ENCODE measurements at regions not wholly inside any gene's neighbourhood (a gene's known extent, or its start where the extent isn't known, plus 50 kb on each side); places are given as distances from the start of the nearest gene placed in this dataset.

- no peak for TF ChIP-seq SIN3A (IDR thresholded peaks at IDR 0.05; ENCODE audit: borderline replicate concordance in 2 of 2, control insufficient read depth in 1 of 2, low read depth in 2 of 2, low read length in 2 of 2)
Observed at GRCh38 chr6:74762841-74763240, 443.0 kb downstream of the COL12A1 start (continued).

- ATAC-seq (no peak), FAIRE-seq (no peak), DNase-seq (ENCODE audit: extremely low read depth in 1 of 4, low spot score in 3 of 4) (no peak)
- in situ Hi-C loops (cut with MboI) (no loop called here), intact Hi-C loops (cut with micrococcal nuclease) (no loop called here)
- Histone ChIP-seq H3K9me3 (replicated peaks; ENCODE audit: control insufficient read depth, insufficient read depth, low read depth, low read length) (0 out of 2 replicates have a peak, but pooled peaks cover 2% of the 10 kb centered on the region), H3K36me3 (ENCODE audit: control insufficient read depth, insufficient read depth, low read length) (no peaks in the 10 kb centered on the region), H3K79me2 (ENCODE audit: control insufficient read depth, insufficient read depth, low read length) (no peaks in the 10 kb centered on the region), H3K4me2 (ENCODE audit: insufficient read depth, low read length) (no peak overlapping the region), H3K27me3 (ENCODE audit: control insufficient read depth in 2 of 2, insufficient read depth in 2 of 2, low read length in 2 of 2) (no peaks in the 10 kb centered on the region), H3K4me1 (replicated peaks in 1 of 2; ENCODE audit: control insufficient read depth in 2 of 2, insufficient read depth in 2 of 2, low read length in 2 of 2) (no peaks in the 10 kb centered on the region), H4K20me1 (replicated peaks; ENCODE audit: control insufficient read depth, insufficient read depth, low read length) (no peaks in the 10 kb centered on the region), H3K9me1 (ENCODE audit: control insufficient read depth, insufficient read depth, low read length) (no peaks in the 10 kb centered on the region), H2AFZ (ENCODE audit: low read depth, low read length) (no peak overlapping the region), H3K27ac (ENCODE audit: extremely low read depth, low read depth, low read length) (no peak overlapping the region), H3K9ac (ENCODE audit: insufficient read depth in 1 of 2, low read depth in 2 of 2, low read length in 2 of 2) (no peak overlapping the region), H3K4me3 (no peak overlapping the region)
- no TSS peak for BruUV-seq (replicated peaks)
- POLR2A ChIA-PET, result no interaction called here
- WGBS (ENCODE audit: insufficient coverage, low coverage, missing lambda C conversion rate), result 0% methylated on average over 1 of the region's 1 CpG
- CTCF ChIA-PET (ENCODE audit: low intra/inter-chr PET ratio), result no interaction called here
- TF ChIP-seq, protein P1, sequence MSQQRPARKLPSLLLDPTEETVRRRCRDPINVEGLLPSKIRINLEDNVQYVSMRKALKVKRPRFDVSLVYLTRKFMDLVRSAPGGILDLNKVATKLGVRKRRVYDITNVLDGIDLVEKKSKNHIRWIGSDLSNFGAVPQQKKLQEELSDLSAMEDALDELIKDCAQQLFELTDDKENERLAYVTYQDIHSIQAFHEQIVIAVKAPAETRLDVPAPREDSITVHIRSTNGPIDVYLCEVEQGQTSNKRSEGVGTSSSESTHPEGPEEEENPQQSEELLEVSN (IDR thresholded peaks at IDR 0.05; ENCODE audit: borderline replicate concordance in 1 of 2, extremely low read depth in 1 of 2, insufficient read depth in 1 of 2, insufficient read length in 1 of 2, low read depth in 1 of 2, low read length in 1 of 2, poor library complexity in 1 of 2, severe bottlenecking in 1 of 2), result no peak
- TF ChIP-seq ZNF274 (IDR thresholded peaks at IDR 0.05; ENCODE audit: borderline replicate concordance, low read depth, low read length) (no peak), HIVEP1 (CRISPR knock-in tag; IDR thresholded peaks at IDR 0.05) (no peak), CHD2 (IDR thresholded peaks at IDR 0.05; ENCODE audit: low read depth, low read length) (no peak), PTTG1 (tag; IDR thresholded peaks at IDR 0.05; ENCODE audit: low read depth) (no peak), JUNB (CRISPR knock-in tag; conservative IDR thresholded peaks at IDR 0.05) (no peak), ZFP1 (CRISPR knock-in tag; IDR thresholded peaks at IDR 0.05) (no peak), CEBPB (tag; IDR thresholded peaks at IDR 0.05) (no peak), NBN (IDR thresholded peaks at IDR 0.05; ENCODE audit: low read depth) (no peak), ZNF75A (CRISPR knock-in tag; IDR thresholded peaks at IDR 0.05) (no peak), NR2F6 (CRISPR knock-in tag; IDR thresholded peaks at IDR 0.05) (no peak), SREBF2 (CRISPR knock-in tag; IDR thresholded peaks at IDR 0.05) (no peak), EHMT2 (IDR thresholded peaks at IDR 0.05) (no peak), RBBP5 (IDR thresholded peaks at IDR 0.05; ENCODE audit: borderline replicate concordance, insufficient read depth, low read length, poor library complexity, severe bottlenecking) (no peak), MEIS2 (IDR thresholded peaks at IDR 0.05; ENCODE audit: partially characterized antibody) (no peak)
- TF ChIP-seq, protein P2, sequence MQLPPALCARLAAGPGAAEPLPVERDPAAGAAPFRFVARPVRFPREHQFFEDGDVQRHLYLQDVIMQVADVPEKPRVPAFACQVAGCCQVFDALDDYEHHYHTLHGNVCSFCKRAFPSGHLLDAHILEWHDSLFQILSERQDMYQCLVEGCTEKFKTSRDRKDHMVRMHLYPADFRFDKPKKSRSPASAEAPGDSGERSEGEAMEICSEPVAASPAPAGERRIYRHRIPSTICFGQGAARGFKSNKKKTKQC (CRISPR knock-in tag; IDR thresholded peaks at IDR 0.05), result no peak
- TF ChIP-seq, protein P3, sequence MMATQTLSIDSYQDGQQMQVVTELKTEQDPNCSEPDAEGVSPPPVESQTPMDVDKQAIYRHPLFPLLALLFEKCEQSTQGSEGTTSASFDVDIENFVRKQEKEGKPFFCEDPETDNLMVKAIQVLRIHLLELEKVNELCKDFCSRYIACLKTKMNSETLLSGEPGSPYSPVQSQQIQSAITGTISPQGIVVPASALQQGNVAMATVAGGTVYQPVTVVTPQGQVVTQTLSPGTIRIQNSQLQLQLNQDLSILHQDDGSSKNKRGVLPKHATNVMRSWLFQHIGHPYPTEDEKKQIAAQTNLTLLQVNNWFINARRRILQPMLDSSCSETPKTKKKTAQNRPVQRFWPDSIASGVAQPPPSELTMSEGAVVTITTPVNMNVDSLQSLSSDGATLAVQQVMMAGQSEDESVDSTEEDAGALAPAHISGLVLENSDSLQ (IDR thresholded peaks at IDR 0.05), result no peak
Observed at GRCh38 chr6:74757813-74758212, 448.0 kb downstream of the COL12A1 start.

Measured in K562 (cell line).